Fibroblast of lung (primary cell): ENCODE measurements at regions not wholly inside any gene's neighbourhood (a gene's known extent, or its start where the extent isn't known, plus 50 kb on each side); places are given as distances from the start of the nearest gene placed in this dataset.

Experiments
- DNase-seq, 2 donors: peaks; one replicate each; pipeline versions ENCODE4 v3.0.0 to v3.0.0-alpha.2; 2010; ENCODE audit warnings: low read depth in 2 of 2
- H2AFZ ChIP-seq: 2 replicates; pipeline ENCODE4 v1.5.1; 2012; ENCODE audit warnings: low read length, control low read depth, inconsistent platforms
- H3K27ac ChIP-seq: 2 replicates; pipeline ENCODE4 v1.5.1; 2011; ENCODE audit warnings: low read length, control low read depth; ENCODE audit not compliant: insufficient read depth
- H3K27me3 ChIP-seq: 2 replicates; pipeline ENCODE4 v1.5.1; 2011; ENCODE audit warnings: mild to moderate bottlenecking, low read length; ENCODE audit not compliant: control insufficient read depth, insufficient read depth
- H3K36me3 ChIP-seq: 2 replicates; pipeline ENCODE4 v1.5.1; 2011; ENCODE audit warnings: low read length; ENCODE audit not compliant: control insufficient read depth, insufficient read depth
- H3K4me1 ChIP-seq: 2 replicates; pipeline ENCODE4 v1.5.1; 2011; ENCODE audit warnings: low read length; ENCODE audit not compliant: control insufficient read depth, insufficient read depth; ENCODE audit errors: extremely low read depth
- H3K4me2 ChIP-seq: 2 replicates; pipeline ENCODE4 v1.5.1; 2011; ENCODE audit warnings: low read length, control low read depth; ENCODE audit not compliant: insufficient read depth; ENCODE audit errors: extremely low read depth
- H3K4me3 ChIP-seq, 4 experiments: fragments of 200-600 bp in 1 of 4; sonication (generic) in 1 of 4; replicated peaks in 1 of 4; 2 replicates each; pipeline ENCODE4 v1.5.1; 2011 to 2016; ENCODE audit warnings: low read length in 4 of 4, low read depth in 3 of 4, mild to moderate bottlenecking in 3 of 4, control low read depth in 2 of 4, inconsistent platforms in 1 of 4, mixed read lengths in 1 of 4; ENCODE audit not compliant: insufficient read depth in 1 of 4; ENCODE audit errors: control extremely low read depth in 1 of 4
- H3K79me2 ChIP-seq: 2 replicates; pipeline ENCODE4 v1.5.1; 2012; ENCODE audit warnings: mild to moderate bottlenecking, low read length, inconsistent platforms; ENCODE audit not compliant: control insufficient read depth, insufficient read depth
- H3K9ac ChIP-seq: 2 replicates; pipeline ENCODE4 v1.5.1; 2011; ENCODE audit warnings: mild to moderate bottlenecking, low read length, control low read depth; ENCODE audit not compliant: insufficient read depth
- H3K9me3 ChIP-seq: 2 replicates; pipeline ENCODE4 v1.5.1; 2012; ENCODE audit warnings: low read depth, low read length; ENCODE audit not compliant: control insufficient read depth, insufficient read depth
- H4K20me1 ChIP-seq: 2 replicates; pipeline ENCODE4 v1.5.1; 2011; ENCODE audit warnings: low read length; ENCODE audit not compliant: control insufficient read depth, insufficient read depth; ENCODE audit errors: extremely low read depth
- CTCF ChIP-seq, 2 donors: IDR thresholded peaks in 1 of 2; conservative IDR thresholded peaks in 1 of 2; 1 replicate in 1 of 2; 2 replicates in 1 of 2; pipeline ENCODE4 v1.5.1; 2011 to 2012; ENCODE audit warnings: low read length in 2 of 2, control low read depth in 1 of 2, inconsistent platforms in 1 of 2, low read depth in 1 of 2, mild to moderate bottlenecking in 1 of 2
- EZH2 ChIP-seq: IDR thresholded peaks from 2 replicates; pipeline ENCODE4 v1.5.1; 2012; ENCODE audit warnings: low read length, control low read depth, mild to moderate bottlenecking; ENCODE audit errors: missing control alignments

- no peaks in the 10 kb centered on the region for H3K4me1 ChIP-seq
- TF ChIP-seq CTCF (conservative IDR thresholded peaks at IDR 0.05 in 1 of 2, IDR thresholded peaks at IDR 0.05 in 1 of 2; ENCODE audit: low read depth in 1 of 2, low read length in 2 of 2) (no peak), EZH2 (no peak)
- H3K9ac ChIP-seq, result no peak overlapping the region
- H4K20me1 ChIP-seq, result no peaks in the 10 kb centered on the region
- DNase-seq, result no peak
- H2AFZ ChIP-seq, result no peak overlapping the region
- no peak overlapping the region for H3K4me3 ChIP-seq
- no peaks in the 10 kb centered on the region for H3K27me3 ChIP-seq
- H3K9me3 ChIP-seq, result no peaks in the 10 kb centered on the region
- H3K79me2 ChIP-seq, result no peaks in the 10 kb centered on the region
- H3K27ac ChIP-seq, result no peak overlapping the region
- no peaks in the 10 kb centered on the region for H3K36me3 ChIP-seq
- H3K4me2 ChIP-seq, result no peak overlapping the region
Measured at GRCh38 chr6:95867205-95867604, 148.6 kb upstream of the FUT9 start.

DNA sequence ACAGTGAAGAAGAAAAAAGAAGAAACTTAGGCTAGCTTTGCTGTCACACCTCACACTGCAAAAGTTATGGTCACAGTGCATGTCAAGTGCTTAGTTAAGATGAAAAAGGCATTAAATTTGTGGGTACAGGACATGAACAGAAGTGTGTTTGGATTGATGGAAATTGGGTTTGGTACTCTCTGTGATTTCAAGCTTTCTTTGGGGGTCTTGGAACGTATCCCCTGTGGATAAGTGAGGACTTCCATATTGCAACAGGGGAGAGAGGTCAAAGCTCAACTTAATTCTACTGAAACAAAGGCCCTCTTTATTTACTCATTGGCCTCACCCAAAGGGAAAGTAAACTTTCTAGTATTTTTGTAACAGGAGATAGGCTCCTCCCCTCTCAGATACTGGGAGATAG, 138.3 kb upstream of the FUT9 start:
- Histone ChIP-seq H3K36me3 (no peaks in the 10 kb centered on the region), H3K27me3 (no peaks in the 10 kb centered on the region), H2AFZ (no peak overlapping the region), H3K4me1 (no peaks in the 10 kb centered on the region), H4K20me1 (no peaks in the 10 kb centered on the region), H3K9ac (no peak overlapping the region), H3K4me2 (no peak overlapping the region), H3K79me2 (no peaks in the 10 kb centered on the region), H3K27ac (no peak overlapping the region), H3K9me3 (no peaks in the 10 kb centered on the region), H3K4me3 (no peak overlapping the region)
- TF ChIP-seq CTCF (conservative IDR thresholded peaks at IDR 0.05 in 1 of 2, IDR thresholded peaks at IDR 0.05 in 1 of 2; ENCODE audit: low read depth in 1 of 2, low read length in 2 of 2) (no peak), EZH2 (no peak)
- no peak for DNase-seq

GRCh38 chr6:95879856-95880255, 135.9 kb upstream of the FUT9 start:
- no peaks in the 10 kb centered on the region for H3K79me2 ChIP-seq
- H3K9me3 ChIP-seq, result no peaks in the 10 kb centered on the region
- no peaks in the 10 kb centered on the region for H4K20me1 ChIP-seq
- no peak overlapping the region for H2AFZ ChIP-seq
- no peak overlapping the region for H3K4me3 ChIP-seq
- TF ChIP-seq CTCF (conservative IDR thresholded peaks at IDR 0.05 in 1 of 2, IDR thresholded peaks at IDR 0.05 in 1 of 2; ENCODE audit: low read depth in 1 of 2, low read length in 2 of 2) (no peak), EZH2 (no peak)
- H3K4me2 ChIP-seq, result no peak overlapping the region
- H3K9ac ChIP-seq, result no peak overlapping the region
- H3K36me3 ChIP-seq, result no peaks in the 10 kb centered on the region
- no peak for DNase-seq
- H3K27me3 ChIP-seq, result no peaks in the 10 kb centered on the region
- no peak overlapping the region for H3K27ac ChIP-seq
- no peaks in the 10 kb centered on the region for H3K4me1 ChIP-seq
